Activated CD4-positive, alpha-beta T cell treated with anti-CD3 and anti-CD28 coated beads, Interleukin-2, amount 50 U/mL, for 24 hours (primary cell): ENCODE measurements at regions not wholly inside any gene's neighbourhood (a gene's known extent, or its start where the extent isn't known, plus 50 kb on each side); places are given as distances from the start of the nearest gene placed in this dataset.

ENCODE experiments used
- DNase-seq, 2 donors: peaks; one replicate each; pipeline ENCODE4 v3.0.0-alpha.2; 2020; ENCODE audit warnings: low read depth in 1 of 2, low spot score in 1 of 2

DNA sequence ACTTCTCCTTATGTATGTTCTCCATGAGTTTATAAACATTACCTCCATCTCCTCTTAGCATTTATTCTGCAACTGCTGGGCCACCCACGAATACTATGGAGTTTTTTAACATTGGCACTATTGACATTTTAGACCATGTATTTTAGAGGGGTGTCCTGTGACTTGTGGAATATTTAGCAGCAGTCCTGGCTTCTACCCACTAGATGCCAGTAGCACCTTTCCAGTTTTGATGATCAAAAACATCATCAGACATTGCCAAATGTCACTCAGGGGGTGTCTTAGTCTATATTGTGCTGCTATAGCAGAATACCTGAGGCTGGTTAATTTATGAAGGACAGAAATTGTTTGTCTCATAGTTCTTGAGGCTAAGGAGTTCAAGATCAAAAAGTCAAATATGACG is 187.5 kb upstream of the RORB start:
- DNase-seq, result no peak

DNA sequence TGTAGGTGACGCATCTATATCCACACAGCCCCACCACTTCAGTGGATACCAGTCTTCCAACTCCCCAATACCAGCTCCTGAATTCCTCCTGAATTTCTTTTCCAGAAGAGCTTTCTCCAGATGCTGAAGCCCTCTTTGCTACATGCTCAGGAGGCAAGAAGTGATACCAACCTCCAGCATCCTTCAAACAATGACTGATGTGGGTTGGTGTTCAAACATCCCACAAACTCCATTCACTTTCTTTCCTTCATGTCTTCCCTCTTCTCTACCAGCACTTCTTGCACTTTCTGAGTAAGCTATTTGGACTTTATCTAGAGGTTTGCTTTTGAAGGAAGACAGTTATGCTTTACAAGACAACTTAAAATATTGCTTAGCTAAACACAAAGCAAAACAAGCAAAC is 179.9 kb upstream of the RORB start:
- no peak for DNase-seq

DNA sequence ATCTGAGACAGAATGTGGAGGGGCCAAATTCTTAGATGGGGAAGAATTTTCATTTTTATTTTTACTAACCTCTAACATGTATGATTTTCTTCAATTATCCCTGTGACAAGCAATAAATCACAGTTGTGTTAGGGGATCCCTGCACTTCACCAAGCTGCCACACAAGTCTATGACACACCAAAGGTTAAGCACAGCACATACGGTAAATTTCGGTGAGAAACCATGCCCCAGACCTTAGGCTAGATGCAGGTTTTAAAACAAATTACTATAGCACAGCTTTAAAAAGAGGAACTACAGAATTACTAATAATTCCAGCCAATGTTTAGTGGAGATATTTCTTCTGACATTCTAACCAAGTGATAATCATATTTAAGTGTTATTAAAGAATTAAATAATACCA is 175.7 kb upstream of the RORB start:
- no peak for DNase-seq

DNA sequence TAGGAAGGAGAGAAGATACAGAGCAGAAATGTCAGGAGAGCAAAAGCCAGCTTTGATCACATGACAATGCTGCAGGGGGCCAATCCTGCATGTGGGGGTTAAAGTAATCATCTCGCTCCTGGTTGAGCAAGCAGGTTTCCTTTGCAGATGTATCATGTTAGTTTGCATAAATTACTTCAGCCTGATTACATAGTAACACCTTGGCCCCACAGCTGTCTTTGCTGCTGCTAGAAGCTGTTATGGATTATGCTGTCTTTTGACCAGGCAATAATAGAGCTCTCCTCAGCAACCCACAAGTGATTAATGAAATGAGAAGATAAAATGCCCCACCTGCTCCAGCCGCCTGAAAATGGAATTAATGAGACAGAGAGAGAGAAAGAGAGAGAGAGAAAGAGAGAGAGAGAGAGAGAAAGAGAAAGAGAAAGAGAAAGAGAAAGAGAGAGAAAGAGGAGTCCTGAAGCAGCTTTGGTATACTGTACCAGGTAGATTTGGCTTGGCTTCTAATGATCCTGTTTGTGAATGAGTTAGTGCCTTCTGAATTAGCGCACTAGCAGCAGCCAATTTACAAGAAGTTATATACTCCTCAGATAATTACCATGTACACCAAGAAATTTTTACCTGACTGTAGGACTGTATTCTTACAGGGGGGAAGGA is 174.3 kb upstream of the RORB start:
- DNase-seq, result no peak

DNA sequence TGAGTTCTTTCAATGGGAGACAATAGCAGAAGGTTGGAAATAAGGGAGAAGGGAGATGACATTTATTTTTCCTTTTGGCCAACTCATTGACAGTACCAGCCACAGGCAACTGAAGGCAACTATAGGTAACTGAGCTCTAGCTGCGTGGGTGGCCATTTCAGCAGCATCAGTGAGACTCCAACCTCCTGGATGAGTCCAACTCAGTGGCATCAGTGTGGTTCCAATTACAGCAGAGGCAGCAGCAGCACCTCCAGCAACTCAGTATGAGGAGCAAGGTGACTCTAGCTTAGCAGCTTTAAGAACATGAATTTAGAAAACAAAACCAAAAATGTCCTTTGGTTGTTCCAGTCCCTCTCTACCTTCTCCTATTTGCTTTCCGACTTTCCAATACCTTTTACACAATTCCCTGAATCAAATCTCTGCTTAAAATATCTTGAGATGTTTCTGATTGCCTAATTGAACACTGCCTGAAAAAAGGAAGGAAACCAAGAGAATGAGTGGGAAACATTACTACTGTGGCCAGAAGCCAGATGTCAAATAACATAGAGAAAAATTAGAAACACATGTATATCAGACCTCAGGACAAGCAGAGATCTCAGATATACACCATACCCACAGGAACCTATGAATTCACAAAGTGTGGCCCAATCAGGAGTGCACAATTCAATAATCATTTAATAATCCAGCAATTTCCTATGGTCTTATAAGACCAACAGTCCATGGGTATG is 166.5 kb upstream of the RORB start:
- DNase-seq, result no peak

DNA sequence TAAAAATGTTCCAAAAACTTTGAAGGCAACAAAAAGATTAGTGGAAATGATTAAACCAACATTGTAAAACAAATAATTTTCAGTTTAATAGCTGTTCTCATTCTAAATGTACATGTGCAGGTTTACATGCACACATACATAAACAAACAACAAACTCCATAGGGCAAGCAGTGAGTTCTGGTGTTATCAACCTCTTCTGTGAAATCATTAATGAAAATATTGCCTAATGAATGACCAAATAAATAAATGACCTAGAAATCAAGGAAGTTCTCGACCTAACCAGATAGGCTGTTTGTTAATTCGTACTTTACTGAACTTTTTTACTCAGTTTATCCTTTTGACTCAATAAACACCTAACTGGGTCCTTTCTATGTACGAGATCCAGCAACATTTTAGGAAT is 165.5 kb upstream of the RORB start:
- no peak for DNase-seq

DNA sequence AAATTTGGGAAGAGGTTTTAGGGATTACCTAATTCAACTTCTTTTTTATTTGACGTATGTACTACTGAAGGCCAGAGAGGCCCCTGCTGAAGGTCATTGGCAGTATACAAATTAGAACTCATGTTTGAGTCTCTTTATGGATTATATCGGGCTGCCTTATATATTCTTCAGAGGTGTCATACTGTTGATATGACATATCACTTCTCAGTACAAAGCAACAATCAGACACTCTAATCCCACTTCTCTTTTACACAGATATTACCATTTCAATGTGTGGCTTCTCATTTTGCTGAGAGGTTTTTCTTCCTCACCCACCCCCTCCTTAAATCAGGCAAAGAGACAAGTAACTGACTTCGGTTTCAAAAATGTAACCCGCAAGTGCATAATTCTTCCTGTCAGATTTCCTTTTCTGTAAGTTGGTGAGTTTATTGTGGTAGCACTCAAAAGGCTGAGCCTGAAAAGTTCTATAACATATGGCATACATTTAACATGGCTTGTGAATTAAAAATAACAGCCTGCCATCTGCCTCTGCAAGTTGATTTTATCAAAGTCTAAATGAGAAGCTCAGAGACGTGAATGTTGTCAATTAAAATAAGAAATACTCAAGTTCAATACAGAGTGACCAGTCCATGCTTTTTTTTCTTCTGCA is 163.6 kb upstream of the RORB start:
- no peak for DNase-seq

DNA sequence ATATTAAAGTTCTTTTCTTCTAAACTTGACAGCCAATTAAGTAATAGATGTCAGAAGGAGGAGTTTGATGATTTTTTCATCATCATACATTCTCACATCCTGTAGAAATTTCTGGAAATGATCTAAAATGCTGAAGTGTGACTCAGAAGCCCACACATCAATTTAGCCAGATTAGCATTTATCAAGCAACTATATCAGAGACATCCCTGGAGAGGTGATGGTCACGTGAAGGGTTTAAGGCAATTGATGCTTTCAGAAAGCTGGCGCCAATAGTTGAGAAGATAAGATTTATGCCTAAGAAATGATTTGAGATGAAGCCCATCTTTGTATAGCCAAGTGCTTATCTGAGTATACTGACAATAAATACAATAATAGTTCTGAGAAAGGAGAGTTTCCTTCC is 162.9 kb upstream of the RORB start:
- no peak for DNase-seq

DNA sequence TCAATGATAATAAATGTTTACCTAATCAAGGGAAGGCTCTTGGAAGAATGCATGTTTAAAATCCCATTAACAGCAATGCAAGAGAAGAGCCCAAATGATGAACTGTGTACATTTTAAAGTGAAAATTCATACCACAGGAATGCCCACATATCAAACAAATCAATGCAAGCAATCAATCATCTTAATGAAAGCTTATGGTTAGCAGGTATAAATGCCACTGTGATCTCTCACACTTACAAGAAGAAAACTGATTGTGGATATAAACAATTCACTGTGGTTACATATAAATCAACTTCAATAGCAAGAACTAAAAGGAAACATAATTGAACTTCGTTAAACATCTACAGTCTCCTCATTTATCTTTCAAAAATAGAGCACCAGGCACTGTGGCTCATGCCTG is 161.0 kb upstream of the RORB start:
- no peak for DNase-seq

DNA sequence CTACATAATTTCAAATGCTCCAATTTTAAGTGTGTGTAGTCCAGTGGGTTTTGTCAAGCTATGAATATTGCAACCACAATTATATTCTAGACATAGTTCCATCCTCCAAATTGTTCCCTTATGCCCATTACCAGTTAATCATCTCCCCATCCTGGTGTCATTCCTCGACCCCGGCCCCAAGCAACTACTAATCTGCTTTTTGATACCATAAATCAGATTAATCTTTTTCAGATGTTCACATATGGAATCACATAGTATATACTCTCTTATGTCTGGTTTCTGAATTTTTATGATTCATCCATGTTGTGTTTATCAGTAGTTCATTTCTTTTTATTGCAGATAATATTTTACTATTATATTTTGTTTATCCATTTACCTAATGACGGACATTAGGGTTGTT is 148.4 kb upstream of the RORB start:
- no peak for DNase-seq

DNA sequence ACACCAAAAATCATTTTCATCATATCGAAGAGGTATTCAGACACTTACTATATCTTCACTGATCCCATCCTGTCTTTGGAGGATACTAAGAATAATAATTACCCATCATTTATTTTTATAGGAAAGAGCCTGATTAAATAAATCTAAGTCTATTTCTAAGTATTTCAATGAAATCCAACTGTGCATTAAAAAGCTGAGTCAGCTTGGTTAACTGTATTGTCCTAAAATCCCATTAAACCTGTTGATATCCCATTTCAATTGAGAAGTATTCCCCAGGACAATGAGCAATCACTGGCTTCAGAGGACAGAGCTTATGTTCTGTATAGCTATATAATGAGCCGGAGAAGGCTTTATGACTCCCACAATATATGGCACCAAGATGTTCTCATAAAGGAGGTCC is 142.0 kb upstream of the RORB start:
- no peak for DNase-seq

DNA sequence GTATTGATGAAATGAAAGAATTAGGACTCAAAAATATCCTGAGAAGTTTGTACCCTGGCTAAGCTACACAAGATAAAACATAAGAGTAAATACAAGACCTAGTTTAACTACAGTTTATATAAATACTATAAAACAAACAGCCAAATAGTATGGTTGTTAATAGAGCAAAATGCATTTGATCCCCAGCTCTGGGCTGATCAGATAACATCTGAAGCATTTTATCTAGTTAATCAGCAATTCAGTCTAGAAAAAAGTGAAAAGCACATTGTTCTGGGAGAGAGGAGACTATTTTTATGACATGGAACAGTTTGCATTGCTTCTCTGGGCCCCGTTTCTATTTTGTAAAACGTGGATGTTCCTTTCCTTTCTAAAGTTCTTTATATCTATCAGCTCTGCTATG is 139.6 kb upstream of the RORB start:
- DNase-seq, result no peak

DNA sequence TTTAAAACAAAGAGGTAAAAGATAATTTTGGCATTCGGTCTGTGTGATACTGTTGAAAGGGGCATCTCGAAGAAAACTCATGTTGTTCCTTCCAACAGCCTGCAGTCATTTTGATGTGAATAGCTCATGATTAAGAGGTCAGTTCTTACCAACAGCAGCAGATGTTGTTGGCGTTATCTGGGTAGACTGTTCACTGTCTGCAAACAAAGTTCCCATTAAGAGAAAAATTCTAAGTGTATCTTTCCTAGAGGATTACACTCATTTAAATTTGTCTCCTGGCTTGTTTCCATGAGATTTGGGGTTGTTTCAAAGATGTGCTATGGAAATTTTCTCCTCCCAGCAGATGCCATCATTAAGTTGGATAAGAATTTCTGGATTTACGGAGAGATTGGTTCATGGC is 138.2 kb upstream of the RORB start:
- DNase-seq, result no peak

DNA sequence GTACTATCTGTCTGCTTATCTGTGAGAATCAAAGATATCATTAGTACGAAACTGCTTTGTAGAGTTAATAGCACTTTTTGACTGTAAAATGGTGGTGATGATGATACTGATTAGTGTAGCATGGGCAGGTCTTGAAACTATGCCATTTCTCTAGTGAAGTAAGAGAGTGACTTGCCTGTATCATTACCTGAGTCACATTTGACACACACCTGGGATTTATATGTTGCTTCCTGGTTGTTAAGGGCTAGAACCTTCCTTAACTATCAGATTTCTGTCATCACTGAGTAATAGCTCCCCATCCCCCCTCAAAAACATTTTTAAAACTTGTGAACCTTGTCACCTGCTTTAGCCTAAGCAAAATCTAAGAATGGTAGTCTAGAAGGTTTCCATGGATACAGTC is 135.6 kb upstream of the RORB start:
- no peak for DNase-seq

DNA sequence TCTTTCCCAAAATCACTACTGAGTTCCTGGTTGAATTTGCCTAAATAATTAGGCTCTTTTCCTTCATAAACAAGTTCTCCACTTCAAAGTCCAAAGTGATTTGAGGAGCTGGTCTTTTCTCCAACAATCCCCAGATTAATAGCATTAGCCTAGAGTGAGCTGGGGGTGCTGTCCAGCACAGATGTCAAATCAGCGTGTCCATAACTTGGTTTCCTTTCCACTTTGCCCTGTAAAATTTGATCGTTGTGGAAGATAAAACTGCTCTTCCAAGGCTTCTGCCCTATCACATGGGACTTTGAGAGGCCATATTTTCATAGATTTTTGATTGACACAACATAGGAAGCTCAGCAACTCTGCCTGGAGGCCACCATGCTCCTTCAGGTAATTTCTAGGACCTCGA is 134.7 kb upstream of the RORB start:
- DNase-seq, result no peak

DNA sequence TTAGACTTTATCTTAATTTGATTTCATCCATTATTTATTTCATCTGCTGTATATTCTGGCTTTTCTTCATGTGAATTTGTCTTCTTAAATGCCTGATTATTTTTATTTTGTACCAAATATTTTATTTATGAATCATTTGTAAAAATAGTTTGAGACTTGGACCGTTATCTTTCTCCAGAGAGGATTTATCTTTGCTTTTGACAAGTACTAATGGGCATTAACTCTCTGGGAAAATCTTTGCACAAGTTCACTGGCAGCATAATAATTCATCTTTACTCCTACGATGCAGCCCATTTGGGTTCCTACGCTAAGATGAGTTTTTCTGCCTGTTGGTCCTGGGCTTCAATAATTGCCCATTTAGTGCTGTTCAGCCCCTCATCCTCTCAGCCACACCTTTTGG is 131.0 kb upstream of the RORB start:
- no peak for DNase-seq

DNA sequence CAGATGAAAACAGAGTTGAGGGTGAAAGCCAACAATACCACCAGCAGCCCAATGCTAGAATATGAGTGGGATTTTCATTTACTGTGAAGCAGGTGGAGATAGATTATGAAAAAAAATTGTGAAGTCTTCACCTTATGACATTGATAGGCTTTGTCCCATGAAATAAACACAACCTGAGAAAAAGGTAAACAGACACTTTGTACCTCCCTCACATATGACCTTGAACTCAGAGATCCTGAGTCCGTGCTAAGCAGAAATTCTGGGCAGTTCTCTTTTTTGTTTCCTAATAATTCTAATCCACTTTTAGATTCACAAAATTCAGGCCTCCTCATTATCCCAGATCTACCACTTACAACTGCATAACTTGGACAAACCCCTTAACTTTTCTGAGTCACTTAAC is 127.3 kb upstream of the RORB start:
- no peak for DNase-seq

DNA sequence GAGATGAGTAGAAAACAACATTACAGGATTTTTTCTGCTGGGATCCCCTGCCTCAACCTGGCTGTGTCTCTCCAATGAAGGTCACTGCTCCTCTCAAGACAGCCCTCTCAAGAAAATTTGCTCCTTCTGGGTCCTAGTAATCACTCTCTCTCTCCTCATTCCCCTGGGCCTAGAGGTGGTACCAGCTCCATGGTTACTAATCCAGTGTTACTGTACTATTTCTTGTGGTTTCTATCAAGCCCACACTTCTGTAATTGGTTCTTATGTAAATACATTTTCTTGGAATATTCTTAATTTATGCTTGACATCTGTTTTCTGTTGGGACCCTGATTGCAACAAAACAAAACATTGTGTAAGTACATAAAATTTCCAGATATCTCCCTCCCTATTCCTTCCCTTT is 123.8 kb upstream of the RORB start:
- DNase-seq, result no peak

DNA sequence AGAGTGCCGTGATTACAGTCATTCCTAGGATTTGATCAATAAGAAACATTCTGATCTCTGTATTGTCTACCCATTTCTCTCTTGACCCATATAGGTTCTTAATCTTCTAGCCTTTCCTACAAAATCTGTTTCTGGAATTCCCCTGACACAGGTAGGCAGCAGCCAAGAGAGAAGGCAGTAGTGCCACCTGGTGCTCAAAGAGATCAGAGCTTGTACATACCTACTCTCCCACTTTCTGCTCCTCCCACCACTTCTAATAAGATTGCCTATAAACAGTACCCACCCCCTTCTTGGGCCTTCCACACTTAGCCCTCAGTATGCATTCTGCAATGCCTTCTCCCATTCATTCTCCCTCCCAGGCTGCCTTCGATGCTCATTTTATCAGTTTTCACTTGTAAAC is 117.4 kb upstream of the RORB start:
- no peak for DNase-seq

DNA sequence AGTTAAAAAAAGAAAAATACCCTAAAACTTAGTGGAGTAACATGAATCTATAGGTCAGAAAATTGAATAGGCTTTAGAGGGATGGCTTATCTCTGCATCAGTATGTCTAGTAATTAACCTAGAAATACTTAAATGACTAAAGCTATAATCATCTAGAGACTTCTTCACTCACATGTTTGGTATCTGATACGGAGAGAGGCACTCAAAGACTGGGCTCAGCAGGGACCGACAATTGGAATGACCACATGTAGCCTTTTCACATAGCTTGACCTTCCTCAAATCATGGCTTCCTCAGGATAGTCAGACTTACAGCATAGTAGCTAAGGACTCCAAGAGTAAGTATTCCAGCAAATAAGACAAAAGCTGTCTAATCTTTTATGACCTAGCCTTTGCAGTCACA is 105.3 kb upstream of the RORB start:
- no peak for DNase-seq

DNA sequence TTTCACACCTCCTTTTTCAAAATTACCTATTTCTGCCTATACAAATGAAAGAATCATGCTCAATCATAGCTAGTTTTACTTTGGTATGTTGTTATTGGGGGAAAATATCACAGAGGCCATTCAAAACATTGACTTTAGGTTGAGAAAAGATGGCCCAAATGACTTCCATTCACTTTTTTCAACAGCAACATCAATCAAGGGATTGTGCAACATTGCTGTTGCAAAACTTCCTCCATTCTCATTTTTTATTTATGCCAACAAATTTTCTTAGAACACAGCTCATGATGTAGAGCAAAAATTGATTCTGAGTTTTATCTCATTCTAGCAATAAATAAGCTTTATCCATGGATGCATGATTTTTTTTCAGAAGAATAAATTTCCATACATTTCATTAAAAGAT is 93.6 kb upstream of the RORB start:
- DNase-seq, result no peak

DNA sequence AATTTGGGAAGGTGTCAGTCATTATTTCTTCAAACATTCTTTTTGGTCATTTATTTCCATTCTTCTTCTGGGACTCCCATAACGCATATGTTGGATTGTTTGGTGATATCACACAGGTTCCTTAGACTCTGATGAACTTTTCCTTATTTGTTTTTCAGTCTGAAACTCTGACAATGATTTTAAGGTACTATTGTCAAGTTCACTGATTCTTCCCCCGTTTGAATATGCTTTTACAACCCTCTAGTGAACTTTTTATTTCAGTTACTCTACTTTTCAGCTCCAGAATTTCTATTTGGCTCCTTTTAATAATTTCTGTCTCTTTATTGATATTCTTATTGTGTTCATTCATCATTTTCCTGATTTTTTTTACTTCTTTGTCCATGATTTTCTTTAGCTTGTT is 92.5 kb upstream of the RORB start:
- DNase-seq, result no peak

DNA sequence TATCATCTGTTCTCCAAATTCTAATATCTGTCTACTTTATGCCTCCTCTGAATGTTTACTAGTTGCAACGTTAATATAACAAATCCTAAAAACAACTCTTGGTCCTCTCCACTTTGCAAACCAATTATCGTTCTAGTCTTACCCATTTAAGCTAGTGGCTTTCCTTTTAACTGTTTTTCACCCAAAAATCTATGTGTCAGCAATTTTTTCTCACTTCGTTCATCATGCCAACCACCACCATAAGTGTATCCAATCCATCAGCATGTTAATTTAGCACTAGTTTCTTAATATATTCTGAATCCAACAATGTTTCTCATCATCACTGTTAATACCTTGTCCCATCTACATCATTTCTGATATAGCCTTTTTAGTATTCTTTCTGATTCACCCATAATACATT is 90.0 kb upstream of the RORB start:
- DNase-seq, result no peak
